IMR-90 (cell line): ENCODE measurements at regions not wholly inside any gene's neighbourhood (a gene's known extent, or its start where the extent isn't known, plus 50 kb on each side); places are given as distances from the start of the nearest gene placed in this dataset.
"Not testable (repeated sequence)": the region's sequence is repeated elsewhere in the genome, so short reads cannot be mapped to it uniquely, and the experiment has no call there.

Experiments
- ATAC-seq: fragments of 200-7000 bp; cut with Tn5 transposase; 2 replicates; pipeline ENCODE4 v1.9.1; 2020; ENCODE audit warnings: low read depth, mild to moderate bottlenecking, moderate library complexity
- BruUV-seq: library from RNA; stranded (reverse); fragments of 400-500 nt; replicated peaks from 2 replicates; lab custom pipeline; 2021; lab: Mats Ljungman, UMichigan
- CTCF ChIA-PET: fragments of 300-600 bp; formaldehyde crosslinking; extraction: SDS; loops from one replicate; lab custom pipeline; 2021; ENCODE audit warnings: antibody characterized with exemption; lab: Yijun Ruan, JAX
- POLR2A ChIA-PET: fragments of 300-600 bp; sonication (Branson Sonifier 250); formaldehyde crosslinking; loops from one replicate; lab custom pipeline; 2022; ENCODE audit warnings: antibody characterized with exemption; ENCODE audit not compliant: unreplicated experiment; lab: Charles Lee
- DNase-seq: peaks from one replicate; pipeline ENCODE4 v3.0.0; 2013
- H2AFZ ChIP-seq: replicated peaks from 2 replicates; pipeline ENCODE3; 2013; ENCODE audit warnings: low read length, mild to moderate bottlenecking; ENCODE audit not compliant: poor library complexity
- H2AK5ac ChIP-seq: 2 replicates; pipeline ENCODE4 v1.6.1; 2013; ENCODE audit warnings: low read depth, low read length, inconsistent platforms
- H2AK9ac ChIP-seq: replicated peaks from 2 replicates; pipeline ENCODE3; 2013; ENCODE audit warnings: mild to moderate bottlenecking, low read depth, low read length, moderate library complexity; ENCODE audit not compliant: poor library complexity
- H2BK120ac ChIP-seq: 2 replicates; pipeline ENCODE4 v1.6.1; 2013; ENCODE audit warnings: low read depth, low read length, inconsistent platforms
- H2BK15ac ChIP-seq: 3 replicates; pipeline ENCODE4 v1.6.1; 2013; ENCODE audit warnings: low read depth, low read length, inconsistent platforms
- H2BK20ac ChIP-seq: 2 replicates; pipeline ENCODE4 v1.6.1; 2013; ENCODE audit warnings: low read depth, mild to moderate bottlenecking, inconsistent platforms, low read length, moderate library complexity
- H2BK5ac ChIP-seq: 2 replicates; pipeline ENCODE4 v1.6.1; 2013; ENCODE audit warnings: mild to moderate bottlenecking, low read depth, low read length, inconsistent platforms; ENCODE audit not compliant: poor library complexity, severe bottlenecking
- H3K14ac ChIP-seq: replicated peaks from 2 replicates; pipeline ENCODE4 v1.6.1; 2013; ENCODE audit warnings: low read depth, low read length, inconsistent platforms
- H3K18ac ChIP-seq: 2 replicates; pipeline ENCODE4 v1.6.1; 2013; ENCODE audit warnings: low read depth, low read length, control low read depth
- H3K23ac ChIP-seq: 2 replicates; pipeline ENCODE4 v1.6.1; 2013; ENCODE audit warnings: low read depth, low read length, inconsistent platforms
- H3K27ac ChIP-seq: 2 replicates; pipeline ENCODE4 v1.5.1; 2013; ENCODE audit warnings: mild to moderate bottlenecking, control low read depth, low read length; ENCODE audit not compliant: insufficient read depth
- H3K27me3 ChIP-seq: 2 replicates; pipeline ENCODE4 v1.6.1; 2013; ENCODE audit warnings: low read length; ENCODE audit not compliant: control insufficient read depth, insufficient read depth
- H3K36me3 ChIP-seq: 2 replicates; pipeline ENCODE4 v1.6.1; 2013; ENCODE audit warnings: low read length, mixed read lengths; ENCODE audit not compliant: control insufficient read depth, insufficient read depth
- H3K4ac ChIP-seq: 2 replicates; pipeline ENCODE4 v1.6.1; 2013; ENCODE audit warnings: low read depth, low read length, inconsistent platforms
- H3K4me1 ChIP-seq: 2 replicates; pipeline ENCODE4 v1.6.1; 2013; ENCODE audit warnings: low read length, mixed read lengths; ENCODE audit not compliant: control insufficient read depth, insufficient read depth
- H3K4me2 ChIP-seq: 2 replicates; pipeline ENCODE4 v1.6.1; 2013; ENCODE audit warnings: low read depth, mild to moderate bottlenecking, control low read depth, low read length, moderate library complexity
- H3K4me3 ChIP-seq: 2 replicates; pipeline ENCODE4 v1.5.1; 2013; ENCODE audit warnings: low read depth, mild to moderate bottlenecking, control low read depth, low read length, moderate library complexity; ENCODE audit not compliant: insufficient read depth
- H3K56ac ChIP-seq: 2 replicates; pipeline ENCODE4 v1.6.1; 2013; ENCODE audit warnings: low read length, inconsistent platforms; ENCODE audit not compliant: insufficient read depth; ENCODE audit errors: extremely low read depth
- H3K79me1 ChIP-seq, 2 experiments: 2 replicates each; pipeline ENCODE4 v1.6.1; 2013; ENCODE audit warnings: low read length in 2 of 2, inconsistent platforms in 1 of 2, low read depth in 1 of 2
- H3K9ac ChIP-seq: 2 replicates; pipeline ENCODE4 v1.6.1; 2013; ENCODE audit warnings: low read depth, low read length, control low read depth
- H3K9me1 ChIP-seq: 2 replicates; pipeline ENCODE4 v1.6.1; 2013; ENCODE audit warnings: low read length, inconsistent platforms; ENCODE audit not compliant: insufficient read depth
- H3K9me3 ChIP-seq: 2 replicates; pipeline ENCODE4 v1.6.1; 2013; ENCODE audit warnings: low read length; ENCODE audit not compliant: control insufficient read depth, insufficient read depth
- H4K20me1 ChIP-seq: 2 replicates; pipeline ENCODE4 v1.6.1; 2013; ENCODE audit warnings: low read length, inconsistent platforms; ENCODE audit not compliant: insufficient read depth
- H4K5ac ChIP-seq: 2 replicates; pipeline ENCODE4 v1.6.1; 2013; ENCODE audit warnings: mild to moderate bottlenecking, low read depth, low read length, control low read depth
- H4K8ac ChIP-seq, 2 experiments: 2 replicates each; pipeline ENCODE4 v1.6.1; 2013; ENCODE audit warnings: low read depth in 2 of 2, low read length in 2 of 2, control low read depth in 1 of 2, inconsistent platforms in 1 of 2
- H4K91ac ChIP-seq: 2 replicates; pipeline ENCODE4 v1.6.1; 2013; ENCODE audit warnings: low read depth, low read length, inconsistent platforms; ENCODE audit not compliant: insufficient read depth
- WGBS, 2 experiments: methylation state at CpG; one replicate each; pipeline versions ENCODE4 v1.1.5 to v1.1.7; 2013; ENCODE audit warnings: missing lambda C conversion rate in 2 of 2; ENCODE audit not compliant: insufficient read length in 1 of 2; ENCODE audit errors: extremely low coverage in 2 of 2; 5-methylcytosine and 5-hydroxymethylcytosine counted together
- dilution Hi-C: fragments of 300-500 bp; cut with HindIII; formaldehyde crosslinking; loops from one replicate; pipeline ENCODE4 v1.14.3; 2018; ENCODE audit warnings: low sequenced_read_pairs; ENCODE audit not compliant: unreplicated experiment
- in situ Hi-C: fragments of 300-500 bp; cut with MboI; formaldehyde crosslinking; loops from 3 replicates; pipeline ENCODE4 v1.14.3; 2019; ENCODE audit warnings: low sequenced_read_pairs, inconsistent platforms, mixed read lengths
- intact Hi-C: fragments of 100-400 bp; cut with micrococcal nuclease; formaldehyde crosslinking; loops from 2 replicates; pipeline ENCODE4 v1.10.0; 2022

- H3K23ac ChIP-seq, H3K56ac ChIP-seq, H2AK9ac ChIP-seq, H3K9me3 ChIP-seq, H4K5ac ChIP-seq, POLR2A ChIA-PET, ATAC-seq, BruUV-seq, H2AK5ac ChIP-seq, H3K4me1 ChIP-seq, DNase-seq, H4K8ac ChIP-seq, H4K91ac ChIP-seq, CTCF ChIA-PET, H4K20me1 ChIP-seq, H3K27ac ChIP-seq, dilution Hi-C loops, H3K36me3 ChIP-seq, H2BK120ac ChIP-seq, H3K9ac ChIP-seq, H2BK20ac ChIP-seq, H2BK5ac ChIP-seq, H3K4me3 ChIP-seq, H3K79me1 ChIP-seq, H2AFZ ChIP-seq, intact Hi-C loops, in situ Hi-C loops, H3K14ac ChIP-seq, H3K4ac ChIP-seq, H3K4me2 ChIP-seq, H3K18ac ChIP-seq, H2BK15ac ChIP-seq, H3K9me1 ChIP-seq, H3K27me3 ChIP-seq: not testable (repeated sequence)
- WGBS, 2 experiments, result no CpG with 5 or more reads among the region's 1 CpG
These were observed 81.9 kb upstream of the ZNG1F start for GRCh38 chr9:41270992-41271391.

DNA sequence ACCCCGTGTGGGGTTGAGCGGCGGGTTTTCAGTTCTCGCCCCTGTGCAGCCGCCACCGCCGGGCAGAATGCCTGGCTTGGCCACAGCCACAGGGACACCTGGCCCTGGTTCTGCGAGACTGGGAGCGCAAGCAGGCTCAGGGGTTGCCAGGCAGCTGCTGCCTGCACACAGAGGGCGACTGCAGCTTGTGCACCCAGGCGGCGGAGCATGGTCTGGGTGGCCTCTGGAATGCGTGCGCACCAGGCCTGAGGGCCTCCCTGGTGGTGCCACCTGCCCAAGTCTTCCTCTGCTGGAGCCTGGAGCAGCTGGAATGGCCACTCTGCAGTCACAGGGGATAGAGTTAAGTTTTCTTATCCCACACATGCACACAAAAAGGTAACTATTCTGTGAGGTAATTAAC lies 80.4 kb upstream of the ZNG1F start:
- CTCF ChIA-PET, intact Hi-C loops: not testable (repeated sequence)

More for the DNA sequence above, 80.4 kb upstream of the ZNG1F start:
- H3K9me1 ChIP-seq, BruUV-seq, ATAC-seq, H4K5ac ChIP-seq, H3K4me1 ChIP-seq, H4K8ac ChIP-seq, H3K4me3 ChIP-seq, in situ Hi-C loops, H3K27me3 ChIP-seq, H3K56ac ChIP-seq, dilution Hi-C loops, H2AK5ac ChIP-seq, H3K79me1 ChIP-seq, H2AK9ac ChIP-seq, H3K4me2 ChIP-seq, H2BK15ac ChIP-seq, H3K4ac ChIP-seq, H3K27ac ChIP-seq, H4K20me1 ChIP-seq, H3K23ac ChIP-seq, H3K9me3 ChIP-seq, H3K18ac ChIP-seq, H2BK20ac ChIP-seq, DNase-seq, POLR2A ChIA-PET, H2BK5ac ChIP-seq, H3K36me3 ChIP-seq, H2BK120ac ChIP-seq, H3K14ac ChIP-seq, H3K9ac ChIP-seq, H4K91ac ChIP-seq, H2AFZ ChIP-seq: not testable (repeated sequence)
- no CpG with 5 or more reads among the region's 14 CpGs for WGBS, 2 experiments
